Erythroblast (primary cell): ENCODE measurements at regions not wholly inside any gene's neighbourhood (a gene's known extent, or its start where the extent isn't known, plus 50 kb on each side); places are given as distances from the start of the nearest gene placed in this dataset.
"Not testable (repeated sequence)": the region's sequence is repeated elsewhere in the genome, so short reads cannot be mapped to it uniquely, and the experiment has no call there.

Experiments
- DNase-seq, 2 experiments: peaks; one replicate each; lab custom pipeline; 2025; lab: John Stamatoyannopoulos, UW
- GATA1 ChIP-seq: IDR thresholded peaks from 2 replicates; pipeline ENCODE4 v1.6.1; 2011; ENCODE audit warnings: low read depth, mild to moderate bottlenecking, control low read depth, low read length, moderate library complexity
- POLR2A ChIP-seq: IDR thresholded peaks from 2 replicates; pipeline ENCODE4 v1.6.1; 2011; ENCODE audit warnings: mild to moderate bottlenecking, low read length

DNA sequence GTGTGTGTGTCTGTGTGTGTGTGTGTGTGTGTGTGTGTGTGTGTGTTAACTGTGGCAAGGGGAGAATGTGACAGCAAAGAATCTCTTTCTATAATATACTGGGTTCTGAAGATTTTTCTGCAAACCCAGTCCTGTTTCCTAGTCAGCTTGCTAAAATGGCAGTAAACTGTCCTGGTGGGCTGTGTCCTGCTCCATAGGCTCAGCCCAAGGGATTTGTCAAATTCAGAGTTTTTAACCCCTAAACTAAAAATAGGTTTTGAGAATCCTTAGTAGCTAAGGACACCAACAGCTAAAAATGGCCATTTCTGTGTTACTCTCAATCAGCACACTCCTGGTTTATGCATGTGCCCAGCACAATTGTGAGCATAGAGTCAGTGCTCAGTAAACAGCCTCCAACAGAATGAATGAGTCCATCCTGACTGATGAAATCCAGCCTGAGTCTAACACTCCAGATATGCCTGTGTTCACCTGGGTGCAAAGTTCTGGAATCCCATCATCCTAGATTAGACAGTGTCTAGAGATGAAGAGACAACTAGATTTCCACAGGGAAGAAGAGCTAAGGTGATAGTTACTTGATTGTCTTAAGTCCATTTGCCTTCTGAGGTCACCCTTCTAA is 192.6 kb downstream of the TTC6 start:
- no peak for DNase-seq
- TF ChIP-seq GATA1 = no peak
- TF ChIP-seq POLR2A = no peak

DNA sequence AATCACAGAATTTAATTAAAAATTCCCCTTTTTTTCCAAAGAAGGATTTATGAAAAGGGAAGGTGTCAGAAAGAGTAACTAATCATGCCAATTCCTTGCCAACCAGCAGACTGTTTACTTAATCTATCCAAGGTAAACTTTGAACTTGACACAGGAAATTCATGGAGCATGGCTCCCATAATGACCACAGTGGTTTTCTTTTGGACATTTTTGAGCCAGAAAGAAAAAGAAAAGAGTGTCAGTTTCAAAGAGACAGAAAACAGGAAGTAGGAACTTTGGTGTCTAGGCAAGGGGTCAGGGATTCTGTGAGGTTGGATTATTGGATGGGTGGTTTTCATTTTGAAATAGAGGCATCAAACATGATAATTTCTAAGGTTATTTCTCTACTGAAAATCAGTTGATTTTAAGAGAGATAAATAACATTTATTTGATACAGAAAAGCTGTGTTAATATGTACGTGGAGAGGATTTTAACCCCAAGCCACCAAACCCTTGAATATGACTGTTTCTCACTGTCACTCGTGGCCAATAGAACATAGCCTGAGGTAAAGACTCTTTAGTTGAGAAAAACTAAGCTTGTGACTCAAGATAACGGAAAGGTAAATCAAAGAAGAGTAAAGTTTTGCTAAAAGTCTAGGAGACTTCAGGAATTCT is 196.1 kb downstream of the TTC6 start:
- no peak for TF ChIP-seq POLR2A
- no peak for TF ChIP-seq GATA1
- no peak for DNase-seq

DNA sequence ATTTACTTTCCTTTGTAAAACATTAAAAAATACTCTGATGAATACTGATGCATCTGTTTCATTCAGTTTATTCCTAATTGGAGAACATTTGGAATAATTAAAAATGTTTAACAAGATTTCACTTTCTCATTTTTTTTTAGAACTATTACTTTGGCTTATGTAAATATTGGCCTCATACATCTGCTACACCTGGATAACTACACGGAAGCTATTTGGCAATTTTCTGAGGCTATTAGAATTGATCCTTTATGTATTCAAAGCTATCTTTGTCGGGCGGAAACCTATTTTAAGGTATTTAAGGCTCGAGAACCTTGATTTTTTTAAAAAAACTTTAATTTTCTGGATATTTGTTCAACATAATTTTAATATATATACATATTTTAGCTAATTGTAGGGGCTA is 196.7 kb downstream of the TTC6 start:
- no peak for TF ChIP-seq GATA1
- no peak for TF ChIP-seq POLR2A

DNA sequence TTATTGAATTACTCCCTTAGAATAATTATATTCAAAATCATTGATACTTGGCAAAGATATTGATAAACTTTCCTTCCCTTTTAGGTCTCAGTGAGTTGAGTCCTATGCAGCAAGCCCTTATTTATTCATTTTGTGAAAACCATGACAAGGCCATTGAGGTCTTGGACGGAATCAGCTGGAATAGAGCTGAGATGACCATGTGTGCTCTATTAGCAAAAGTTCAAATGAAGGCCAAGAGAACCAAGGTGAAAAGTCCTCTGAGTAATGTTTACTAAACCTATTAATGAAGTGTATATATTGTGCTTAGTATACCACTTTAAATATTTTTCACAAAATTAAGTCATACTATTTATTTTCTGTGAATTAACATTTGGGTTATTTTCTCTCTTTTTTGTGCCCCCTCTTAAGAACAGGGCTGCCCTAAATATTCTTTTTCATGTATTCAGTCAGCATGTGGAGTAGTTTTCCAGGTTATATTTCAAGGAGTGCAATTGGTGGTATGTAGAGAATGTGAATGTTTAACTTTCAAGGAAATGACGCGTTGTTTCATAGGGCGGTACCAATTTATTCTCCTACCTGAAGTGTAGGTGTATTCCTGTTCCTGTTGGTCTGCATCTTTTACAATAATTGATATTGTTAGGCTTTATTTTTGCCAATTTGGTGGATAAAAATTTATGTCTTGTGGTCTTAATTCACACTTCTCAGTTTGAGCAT is 201.4 kb downstream of the TTC6 start:
- DNase-seq = no peak
- no peak for TF ChIP-seq POLR2A
- no peak for TF ChIP-seq GATA1

More for the DNA sequence above, 196.7 kb downstream of the TTC6 start:
- DNase-seq = no peak

GRCh38 chr14:37797675-37798074 is 202.2 kb downstream of the TTC6 start:
- TF ChIP-seq POLR2A = no peak
- TF ChIP-seq GATA1 = no peak
- no peak for DNase-seq

DNA sequence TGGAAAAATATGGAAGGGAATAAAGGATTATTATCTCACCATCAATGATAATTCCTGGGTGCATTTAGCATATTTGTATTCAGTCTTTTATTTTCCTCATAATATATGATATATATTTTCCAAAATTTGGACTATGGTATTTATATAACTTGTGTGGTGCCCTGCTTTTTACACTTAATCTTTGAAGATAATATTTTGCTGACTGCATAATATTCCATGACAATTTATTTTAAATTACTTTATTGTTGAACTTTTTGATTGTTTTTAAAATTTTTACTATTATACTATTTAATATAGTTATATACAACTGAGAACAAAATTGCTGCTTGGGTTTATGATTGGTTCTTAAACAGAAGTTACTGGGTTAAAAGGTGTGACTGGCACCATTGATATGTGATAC is 212.3 kb downstream of the TTC6 start:
- DNase-seq = no peak
- TF ChIP-seq POLR2A (no peak), GATA1 (no peak)

DNA sequence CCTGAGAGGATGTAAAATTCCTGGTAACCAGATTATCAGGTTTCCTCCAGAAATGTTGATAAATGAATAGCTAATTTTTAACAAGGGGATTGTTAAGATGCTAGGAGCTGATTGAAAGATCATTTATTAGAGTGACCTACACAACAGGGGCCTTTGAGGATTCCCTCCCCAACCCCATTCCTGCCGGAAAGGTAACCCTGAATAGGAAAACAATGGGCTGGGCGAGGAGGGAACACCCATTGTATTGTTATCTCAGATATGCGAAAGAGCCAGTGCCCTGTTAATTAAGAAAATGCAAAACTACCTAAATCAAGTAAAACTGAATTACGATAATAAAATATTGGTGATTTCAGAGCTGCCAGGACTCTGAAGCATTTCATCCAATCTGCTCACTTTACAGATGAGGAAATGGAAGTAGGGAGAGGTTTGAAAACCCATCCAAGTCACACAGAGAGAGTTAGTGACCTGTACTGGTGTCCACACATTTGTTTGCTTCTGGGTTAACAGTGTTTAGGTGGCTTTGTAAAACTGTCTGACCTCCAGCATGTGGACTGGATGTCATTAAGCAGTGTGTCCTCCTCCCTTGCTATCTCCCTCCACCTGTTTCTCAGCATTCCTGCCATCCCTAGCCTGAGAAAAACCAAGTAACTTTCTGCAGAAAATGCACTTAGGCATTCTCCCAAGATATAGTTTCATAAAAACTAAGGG is 214.8 kb downstream of the TTC6 start:
- TF ChIP-seq POLR2A (no peak), GATA1 (no peak)
- no peak for DNase-seq

DNA sequence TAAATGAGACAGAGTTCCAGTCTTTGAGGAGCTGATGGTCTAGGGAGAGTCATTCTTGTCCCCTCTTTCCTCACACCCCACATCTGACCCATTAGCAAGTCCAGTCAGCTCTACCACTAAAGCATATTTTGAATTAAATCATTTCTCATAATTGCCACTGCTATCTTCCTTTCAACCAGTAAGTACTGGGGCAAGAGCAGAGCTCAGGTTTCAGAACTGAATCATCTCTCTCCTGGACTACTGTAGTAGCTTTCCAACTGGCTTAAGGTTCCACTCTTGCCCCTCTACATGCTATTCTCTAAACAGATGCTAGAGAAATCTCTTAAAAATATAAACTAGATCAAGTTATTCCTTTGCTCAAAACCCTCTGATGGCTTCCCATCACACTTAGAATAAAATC is 218.3 kb downstream of the TTC6 start:
- no peak for DNase-seq

GRCh38 chr14:37816135-37816534 is 220.7 kb downstream of the TTC6 start:
- DNase-seq = no peak
- TF ChIP-seq POLR2A = no peak

More for the DNA sequence above, 218.3 kb downstream of the TTC6 start:
- TF ChIP-seq GATA1 (no peak), POLR2A (no peak)

- DNase-seq = no peak
- TF ChIP-seq POLR2A = no peak
- no peak for TF ChIP-seq GATA1
These were observed 221.4 kb downstream of the TTC6 start for GRCh38 chr14:37816743-37817295.

DNA sequence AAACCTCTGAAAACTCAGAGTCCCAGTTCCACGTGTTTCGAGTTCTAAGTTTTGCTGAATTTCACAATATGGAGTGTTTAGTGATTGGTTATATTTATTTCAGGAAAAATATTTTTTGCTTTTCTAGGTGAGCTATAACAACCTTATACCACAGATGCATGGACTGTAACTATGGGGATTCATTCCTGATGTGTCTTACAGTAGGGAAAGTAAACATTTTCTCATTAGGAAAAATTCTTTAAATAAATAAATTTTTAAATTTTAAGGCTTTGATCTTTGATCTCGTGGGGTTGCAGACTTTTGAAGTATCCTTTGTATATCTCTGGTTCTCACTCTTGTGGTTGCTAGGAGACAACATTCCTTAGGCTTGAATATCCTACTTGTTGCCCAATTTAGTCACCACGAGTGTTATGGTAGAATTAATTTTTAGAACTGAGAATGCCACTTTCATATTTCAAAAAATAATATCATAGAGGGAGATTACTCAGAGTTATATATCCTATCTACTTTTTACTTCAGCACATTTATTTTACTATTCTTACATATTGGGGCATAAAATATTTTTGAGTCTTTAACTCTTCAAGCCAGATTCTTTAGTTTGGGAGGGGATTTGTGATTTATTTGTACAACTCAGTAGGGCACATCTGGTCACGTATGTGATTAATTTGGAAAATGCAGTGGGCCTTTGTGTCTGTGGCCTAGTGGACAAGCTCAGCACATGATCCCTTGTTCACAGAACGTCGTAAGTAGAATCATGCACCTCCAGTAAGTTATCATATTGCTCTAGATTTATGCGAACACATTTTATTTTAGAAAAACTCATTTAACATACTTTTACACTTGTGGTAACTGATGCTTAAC is 224.0 kb downstream of the TTC6 start:
- no peak for TF ChIP-seq GATA1
- no peak for TF ChIP-seq POLR2A
- no peak for DNase-seq

DNA sequence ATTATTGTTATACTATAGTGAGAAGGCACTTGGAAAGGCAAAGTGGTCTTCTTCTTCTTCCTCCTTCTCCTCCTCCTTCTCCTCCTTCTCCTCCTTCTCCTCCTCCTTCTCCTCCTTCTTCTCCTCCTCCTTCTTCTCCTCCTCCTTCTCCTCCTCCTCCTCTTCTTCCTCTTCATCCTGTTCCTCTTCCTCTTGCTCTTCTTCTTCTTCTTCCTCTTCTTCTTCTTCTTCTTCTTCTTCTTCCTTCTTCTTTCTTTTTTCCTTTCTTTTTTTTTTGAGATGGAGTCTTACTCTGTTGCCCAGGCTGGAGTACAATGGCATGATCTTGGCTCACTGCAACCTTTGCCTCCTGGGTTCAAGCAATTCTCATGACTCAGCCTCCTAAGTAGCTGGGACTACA is 225.4 kb downstream of the TTC6 start:
- not testable (repeated sequence) for DNase-seq

- TF ChIP-seq GATA1 = no peak
- no peak for TF ChIP-seq POLR2A
- DNase-seq = no peak
These were observed 229.7 kb downstream of the TTC6 start for GRCh38 chr14:37824939-37825712.
